D721Med (cell line): ENCODE measurements at regions not wholly inside any gene's neighbourhood (a gene's known extent, or its start where the extent isn't known, plus 50 kb on each side); places are given as distances from the start of the nearest gene placed in this dataset.

Experiments used
- DNase-seq: peaks from one replicate; pipeline ENCODE4 v3.0.0; 2011; ENCODE audit warnings: low spot score; ENCODE audit not compliant: insufficient read length
- FAIRE-seq: peaks from 2 replicates; lab custom pipeline; 2011; peaks lifted over from hg19 to GRCh38; lab: Jason Lieb, UNC
- CTCF ChIP-seq: IDR thresholded peaks from 2 replicates; pipeline ENCODE4 v1.5.1; 2012; ENCODE audit warnings: mild to moderate bottlenecking, control low read depth; ENCODE audit not compliant: insufficient read depth; ENCODE audit errors: missing control alignments

DNA sequence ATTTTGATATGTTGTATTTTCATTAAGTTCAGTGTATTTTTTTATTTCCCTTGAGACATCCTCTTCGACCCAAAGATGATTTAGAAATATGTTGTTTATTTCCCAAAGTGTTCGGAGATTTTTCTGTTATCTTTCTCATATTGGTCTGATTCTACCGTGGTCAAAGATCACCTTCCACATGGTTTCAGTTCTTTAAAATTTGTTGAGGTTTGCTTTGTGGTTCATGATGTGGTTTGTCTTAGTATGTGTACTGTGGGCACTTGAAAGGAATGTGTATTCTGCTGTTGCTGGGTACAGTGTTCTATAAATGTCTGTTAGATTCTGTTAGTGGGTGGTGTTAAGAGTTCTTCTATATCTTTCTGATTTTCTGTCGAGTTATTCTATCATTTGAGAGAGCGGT is 103.4 kb upstream of the FHIT start:
- no peak for TF ChIP-seq CTCF
- FAIRE-seq (no peak), DNase-seq (no peak)

- DNase-seq = no peak
- no peak for FAIRE-seq
- TF ChIP-seq CTCF = no peak
Measured at GRCh38 chr3:61356685-61357084, 105.4 kb upstream of the FHIT start.

DNA sequence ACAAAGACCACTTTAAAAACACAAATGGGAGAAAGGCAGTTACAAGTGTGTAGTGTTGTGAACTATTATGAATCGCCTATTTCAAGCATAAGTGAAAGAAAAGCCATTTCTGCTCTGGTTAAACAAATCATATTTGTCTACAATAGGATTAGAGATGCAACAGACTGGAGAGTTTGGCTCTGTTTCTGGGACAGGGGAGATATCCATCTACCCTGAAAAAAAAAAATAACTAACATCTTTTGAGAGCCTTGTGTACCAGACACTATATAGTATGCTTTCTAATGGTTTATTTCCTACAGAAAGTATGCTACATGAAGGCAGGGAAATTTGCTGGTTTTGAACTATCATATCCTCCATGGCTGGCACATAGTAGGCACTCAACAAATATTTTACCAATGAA is 106.7 kb upstream of the FHIT start:
- DNase-seq (no peak), FAIRE-seq (no peak)
- no peak for TF ChIP-seq CTCF

DNA sequence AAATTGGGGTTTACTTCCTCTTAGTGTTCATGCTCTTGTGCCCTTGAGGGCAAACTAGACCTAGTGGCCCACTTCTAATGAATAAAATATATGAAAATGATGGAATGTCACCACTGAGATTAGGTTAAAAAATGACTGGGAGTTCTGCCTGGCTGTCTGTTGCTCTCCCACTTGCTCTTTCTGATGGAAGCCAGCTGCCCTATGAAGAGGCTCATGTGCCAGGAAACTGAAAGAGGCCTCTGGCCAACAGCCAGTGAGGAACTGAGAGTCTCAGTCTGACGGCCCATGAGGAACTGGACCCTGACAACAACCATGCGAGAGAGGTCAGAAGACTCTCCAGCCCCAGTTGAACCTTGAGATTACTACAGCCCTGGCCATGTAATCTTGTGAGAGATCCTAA is 107.1 kb upstream of the FHIT start:
- no peak for TF ChIP-seq CTCF
- DNase-seq = no peak
- no peak for FAIRE-seq

DNA sequence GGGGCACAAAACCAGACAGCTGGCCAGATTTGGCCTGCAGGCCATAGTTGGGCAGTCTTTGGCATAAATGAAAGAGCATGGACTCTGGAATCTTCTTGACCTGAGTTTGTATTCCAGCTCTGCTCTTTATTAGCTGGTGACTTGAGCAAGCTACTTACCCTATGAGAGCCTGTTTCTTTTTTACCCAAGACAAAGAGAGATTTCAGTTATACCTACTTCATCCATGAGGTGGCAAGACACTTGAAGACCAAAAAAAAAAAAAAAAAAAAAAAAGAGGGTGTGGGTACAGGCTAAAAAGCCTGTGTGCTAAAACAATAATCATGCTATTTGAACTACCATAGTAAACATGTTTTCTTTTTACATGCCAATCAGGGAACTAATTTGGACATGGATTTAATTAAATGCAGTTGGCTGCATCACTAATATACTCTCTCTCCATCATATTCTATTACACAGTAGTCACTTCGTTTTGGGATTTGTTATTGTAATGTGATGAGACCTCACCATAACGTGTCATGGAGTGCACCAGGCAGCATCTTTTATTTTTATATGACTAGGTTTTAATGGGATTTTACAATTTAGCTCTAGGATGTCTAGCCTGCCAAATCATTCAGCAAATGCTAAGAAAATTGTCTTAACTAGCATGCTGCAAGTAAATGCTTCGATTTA is 109.2 kb upstream of the FHIT start:
- DNase-seq (no peak), FAIRE-seq (no peak)
- no peak for TF ChIP-seq CTCF

DNA sequence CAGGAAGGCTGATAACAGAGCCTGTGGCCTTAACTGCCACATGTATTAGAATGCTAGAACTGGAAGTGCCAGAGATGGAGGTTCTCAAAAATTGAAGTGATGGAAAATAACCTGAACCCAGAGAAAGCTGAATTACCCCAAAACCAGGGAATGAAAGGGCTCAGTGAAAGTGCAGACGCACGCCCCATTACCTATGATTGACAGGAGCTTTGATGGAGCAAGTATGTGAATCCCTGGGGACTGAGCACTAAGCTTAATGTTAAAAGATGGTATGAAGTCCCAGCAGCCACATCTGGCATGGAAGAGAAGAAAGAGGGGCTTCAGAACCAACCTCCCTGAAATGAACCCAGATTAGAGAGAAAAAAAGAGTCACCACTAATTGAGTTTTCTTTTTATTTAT is 118.4 kb upstream of the FHIT start:
- FAIRE-seq (no peak), DNase-seq (no peak)
- no peak for TF ChIP-seq CTCF

DNA sequence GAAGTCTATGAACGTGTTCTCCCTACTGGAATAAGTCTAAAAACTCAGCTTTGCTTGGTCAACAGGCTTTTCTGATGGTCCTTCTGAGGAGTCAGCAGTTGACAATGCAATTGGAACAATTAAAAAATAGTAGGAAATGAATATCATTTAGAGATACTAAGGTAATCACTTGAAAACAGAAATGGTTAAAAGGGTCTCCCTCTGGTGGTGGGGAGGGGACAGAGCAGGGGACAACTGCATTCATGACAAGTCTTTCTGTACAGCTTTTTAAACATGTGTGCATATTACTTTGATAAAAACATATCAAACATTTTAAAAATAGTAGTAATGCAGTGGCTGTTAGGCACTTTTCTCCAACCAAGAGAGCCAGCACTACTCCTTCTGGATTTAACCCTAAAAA is 119.9 kb upstream of the FHIT start:
- peak; percentile 61 for FAIRE-seq
- DNase-seq = no peak

More for the DNA sequence above, 119.9 kb upstream of the FHIT start:
- TF ChIP-seq CTCF = peak; percentile 61
